ENCODE measurements at regions not wholly inside any gene's neighbourhood (a gene's known extent, or its start where the extent isn't known, plus 50 kb on each side); places are given as distances from the start of the nearest gene placed in this dataset.
"Not testable (repeated sequence)": the region's sequence is repeated elsewhere in the genome, so short reads cannot be mapped to it uniquely, and the experiment has no call there.

GRCh38 chr1:120250756-120251155, 74.4 kb upstream of the SEC22B start:
- TF ChIP-seq POLR2A, EP300 (IDR thresholded peaks at IDR 0.05): not testable (repeated sequence)

Measured in stomach (tissue), 4 donors.